ENCODE measurements at regions not wholly inside any gene's neighbourhood (a gene's known extent, or its start where the extent isn't known, plus 50 kb on each side); places are given as distances from the start of the nearest gene placed in this dataset.

- TF ChIP-seq CTCF (conservative IDR thresholded peaks at IDR 0.05; ENCODE audit: low read depth, low read length) (no peak), EZH2 (IDR thresholded peaks at IDR 0.05; ENCODE audit: low read length, unreplicated experiment) (no peak), EZH2phosphoT487 (IDR thresholded peaks at IDR 0.05; ENCODE audit: borderline replicate concordance, low read length) (no peak)
Measured at GRCh38 chr14:48125654-48126053, 450.2 kb upstream of the MDGA2 start.
